Brain pericyte (primary cell): ENCODE measurements at regions not wholly inside any gene's neighbourhood (a gene's known extent, or its start where the extent isn't known, plus 50 kb on each side); places are given as distances from the start of the nearest gene placed in this dataset.
"Not testable (repeated sequence)": the region's sequence is repeated elsewhere in the genome, so short reads cannot be mapped to it uniquely, and the experiment has no call there.

Source experiments
- DNase-seq: peaks from one replicate; pipeline ENCODE4 v3.0.0-alpha.2; 2012; ENCODE audit warnings: low read depth, low spot score

DNA sequence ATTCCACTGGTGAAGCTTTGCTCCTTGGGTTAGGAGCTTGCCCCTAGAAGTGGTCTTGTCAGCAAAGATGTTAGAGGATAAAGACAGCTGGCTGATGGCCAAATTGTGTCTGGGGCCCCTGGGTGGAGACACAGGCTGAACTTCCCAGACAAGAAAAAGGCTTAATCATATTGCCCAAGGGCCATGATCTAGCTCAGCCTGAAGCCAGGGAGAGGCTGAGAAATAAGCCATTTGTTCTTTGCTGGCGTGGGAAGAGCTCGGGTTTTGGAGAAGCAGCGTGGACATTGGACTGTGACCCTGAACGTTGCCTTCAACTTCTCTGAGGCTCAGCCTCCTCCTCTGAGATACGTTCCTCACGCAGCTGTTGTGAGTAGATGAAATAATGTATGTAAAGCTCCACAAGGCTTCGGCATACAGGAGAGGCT lies 153.0 kb downstream of the ZFP36L2 start:
- no peak for DNase-seq

DNA sequence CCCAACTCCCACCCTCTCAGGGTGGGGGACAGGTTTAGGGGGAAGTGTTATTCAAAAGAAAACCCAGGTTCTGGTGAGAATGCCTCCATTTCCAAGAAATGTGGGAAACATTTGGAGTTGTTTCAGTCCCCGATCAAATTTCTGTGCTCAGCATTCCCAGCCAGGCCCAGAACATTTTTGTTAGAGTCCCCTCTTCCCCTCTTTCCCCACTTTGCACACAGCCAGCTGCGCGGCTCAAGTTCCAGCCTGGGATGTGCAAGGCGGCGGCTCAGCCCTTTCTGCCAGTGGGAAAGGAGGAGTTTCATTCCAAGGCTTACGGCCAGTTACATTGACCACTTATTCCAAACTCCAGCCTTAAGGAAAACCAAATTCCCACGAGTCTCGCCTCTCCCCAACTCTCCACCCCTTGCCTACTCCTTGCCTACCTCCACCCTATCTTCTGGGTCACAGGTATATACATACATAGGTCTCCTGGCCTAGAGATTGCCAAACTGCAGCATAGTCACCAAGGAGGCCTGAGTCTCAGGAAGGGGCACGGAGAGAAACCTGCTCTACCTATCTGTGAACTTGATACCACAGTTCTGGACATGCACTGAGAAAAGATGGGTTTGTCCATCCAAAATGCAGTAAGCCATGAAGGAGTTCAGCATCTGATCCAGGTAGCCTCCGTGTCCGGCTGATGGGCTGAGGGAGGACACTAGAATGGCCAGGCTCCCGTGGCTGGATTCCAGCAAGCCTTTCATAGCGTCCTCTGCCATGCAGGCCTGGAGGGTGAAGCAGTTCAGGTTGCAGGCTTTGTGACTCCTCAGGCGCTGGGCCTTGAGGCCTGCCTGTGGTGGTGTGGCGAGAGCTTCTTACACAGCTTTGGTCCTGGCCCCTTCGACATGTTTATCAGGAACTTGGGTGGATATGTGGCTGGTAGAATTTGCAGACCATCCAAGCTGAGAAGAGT lies 154.5 kb downstream of the ZFP36L2 start:
- DNase-seq, result no peak

DNA sequence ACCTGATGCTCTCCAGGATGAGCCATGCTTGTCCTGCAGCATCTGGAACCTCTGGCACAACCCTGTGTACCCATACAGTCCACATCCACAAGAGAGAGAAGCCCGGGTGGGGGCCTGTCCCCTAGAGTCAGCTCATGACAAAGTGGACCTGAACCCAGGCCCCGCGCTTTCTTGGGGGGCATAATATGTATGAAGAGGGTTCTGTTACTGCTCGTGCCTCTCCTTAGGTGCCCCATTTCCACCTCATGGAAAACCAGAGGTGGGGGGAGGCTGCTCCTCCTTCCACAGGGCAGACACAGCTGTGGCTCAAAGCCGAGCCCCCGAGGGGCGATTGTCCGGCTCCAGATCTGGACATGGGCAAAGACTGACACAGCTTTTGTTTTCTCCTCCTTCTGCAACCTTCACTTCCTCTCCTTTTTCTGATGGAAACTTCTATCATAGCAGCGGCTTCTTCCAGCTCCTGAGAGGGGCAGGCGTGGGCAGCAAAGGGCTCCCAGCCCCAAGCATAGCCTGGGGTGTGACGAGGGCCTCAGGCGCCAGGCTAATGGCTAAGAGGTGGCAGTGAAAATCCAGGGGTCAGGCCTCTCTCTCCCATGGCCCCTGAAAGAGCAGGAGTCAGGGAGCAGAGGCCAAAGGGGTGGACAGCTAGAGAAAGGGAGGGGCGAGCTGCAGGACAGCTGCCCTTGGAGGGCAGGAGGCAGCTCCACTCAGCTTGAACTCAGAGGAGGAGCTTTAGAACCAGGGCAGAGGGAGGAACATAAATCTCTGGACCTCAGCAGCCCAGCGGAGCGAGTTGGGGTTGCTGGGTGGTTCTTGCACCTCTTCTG lies 155.5 kb downstream of the ZFP36L2 start:
- DNase-seq, result no peak

DNA sequence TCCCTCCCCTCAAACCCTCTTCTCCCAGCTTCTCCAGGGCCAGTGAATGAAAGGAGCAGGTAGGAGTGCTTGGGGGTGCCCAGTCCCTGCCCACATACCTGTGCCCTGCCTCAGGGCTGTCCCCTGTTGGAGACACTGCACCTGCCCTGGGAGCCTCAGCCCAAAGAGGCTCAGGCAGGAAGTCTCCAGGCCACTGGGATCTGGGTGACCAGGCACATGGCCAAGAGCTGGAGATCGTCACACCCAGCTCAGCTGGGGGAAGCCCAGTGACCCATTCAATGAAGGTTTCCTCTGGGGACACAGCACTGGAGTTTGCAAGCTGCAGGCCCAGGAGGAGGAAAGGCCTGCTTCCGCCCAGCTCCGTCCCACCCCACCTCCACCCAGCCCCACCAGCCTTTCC lies 156.4 kb downstream of the ZFP36L2 start:
- DNase-seq, result no peak

DNA sequence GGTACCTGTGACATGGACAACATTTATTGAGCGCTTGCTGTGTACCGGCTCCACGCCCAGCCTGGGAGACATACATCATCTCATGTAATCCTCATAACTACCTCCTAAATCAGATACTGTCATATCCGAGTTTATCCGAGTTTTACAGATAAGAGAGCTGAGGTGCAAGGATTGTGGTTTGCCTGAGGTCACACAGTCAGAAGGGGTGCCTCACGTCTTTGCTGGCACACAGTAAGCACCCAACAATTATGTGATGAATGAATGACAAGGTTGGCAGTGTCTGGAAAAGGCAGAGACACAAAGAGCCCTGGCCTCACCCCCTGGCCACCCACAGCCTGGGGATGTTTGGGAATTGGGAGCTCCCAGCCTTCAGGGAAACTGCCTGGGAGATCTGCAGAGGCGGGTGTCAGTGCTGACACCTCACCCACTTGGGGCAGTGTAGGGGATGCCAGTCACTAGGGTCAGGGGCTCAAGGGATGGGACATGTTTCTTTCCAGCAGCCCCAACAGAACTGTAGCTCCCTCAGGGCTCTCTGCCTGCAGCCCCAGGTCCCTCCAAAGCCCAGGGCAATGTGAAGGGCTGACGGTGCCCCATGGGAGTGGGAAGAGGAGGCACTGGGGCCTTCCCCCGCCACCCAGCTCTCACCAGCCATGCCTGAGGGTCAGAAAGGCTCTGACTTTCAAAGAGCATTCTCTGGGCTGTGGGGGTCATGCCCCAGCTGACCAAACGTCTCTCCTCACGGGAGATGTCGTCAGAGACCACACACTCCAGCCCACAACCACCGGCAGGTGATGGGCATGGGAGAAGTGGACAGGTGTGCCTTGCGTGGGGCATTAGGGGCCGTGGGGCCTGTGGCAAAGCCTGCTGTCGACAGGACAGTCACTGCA lies 157.5 kb downstream of the ZFP36L2 start:
- no peak for DNase-seq

DNA sequence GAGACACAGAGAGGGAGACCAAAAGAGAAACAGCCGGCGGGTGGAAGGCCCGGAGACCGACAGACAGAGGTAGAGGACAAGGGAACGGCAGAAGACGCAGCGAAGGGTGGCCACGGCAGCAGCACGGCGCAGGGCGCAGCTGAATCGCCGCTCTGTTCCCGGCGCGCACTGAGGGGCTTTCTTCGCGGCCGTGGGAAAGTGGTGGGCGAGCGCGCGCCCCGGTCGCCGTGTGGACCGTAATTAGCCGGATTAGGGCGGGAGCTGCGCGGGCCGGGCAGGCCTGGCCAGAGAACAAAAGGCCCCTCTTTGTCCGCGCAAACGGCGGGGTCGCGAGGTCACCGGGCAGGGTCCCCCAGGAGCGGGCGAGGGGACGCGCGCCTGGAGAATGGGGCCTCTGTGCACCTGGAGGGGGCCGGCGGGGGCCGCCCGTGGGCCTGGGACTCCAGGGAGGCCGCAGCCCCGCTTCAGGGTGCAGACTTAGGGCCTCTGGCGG lies 158.3 kb downstream of the ZFP36L2 start:
- no peak for DNase-seq

DNA sequence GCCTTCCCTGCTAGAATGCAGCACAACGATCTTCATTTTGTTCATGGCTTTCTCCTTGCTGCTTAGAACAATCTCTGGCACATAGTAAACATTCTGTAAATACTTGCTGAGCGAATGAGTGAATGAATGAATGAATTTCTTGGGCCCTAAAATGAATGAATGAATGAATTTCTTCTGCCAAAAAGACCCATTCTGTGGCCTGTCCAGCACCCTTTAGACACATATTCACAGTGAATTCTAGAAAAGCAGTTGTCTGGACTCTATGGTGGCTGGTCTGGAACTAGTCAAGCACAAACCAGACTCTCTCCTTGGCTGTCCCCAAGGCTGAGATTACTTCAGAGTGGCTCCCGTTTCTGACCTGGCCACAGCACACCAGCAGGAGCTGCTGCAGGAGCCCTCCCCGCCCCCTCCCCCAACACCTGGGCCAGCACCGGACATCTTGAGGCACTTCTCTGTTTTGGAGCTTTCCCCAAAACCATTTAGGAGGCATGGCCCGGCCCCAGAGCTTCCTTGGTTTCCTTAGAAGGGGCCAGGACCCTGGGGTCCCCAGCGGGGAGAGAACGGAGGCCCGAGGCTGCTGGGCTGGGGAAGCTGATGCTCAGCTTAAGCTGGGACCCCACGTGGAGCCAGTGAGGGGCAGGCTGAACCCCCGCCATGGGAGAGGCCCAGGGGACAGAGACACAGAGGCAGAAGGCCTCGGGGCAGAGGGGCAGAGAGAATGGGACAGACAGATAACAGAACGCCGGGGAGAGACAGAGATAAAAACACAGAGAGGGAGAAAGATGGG lies 159.0 kb downstream of the ZFP36L2 start:
- DNase-seq, result no peak

DNA sequence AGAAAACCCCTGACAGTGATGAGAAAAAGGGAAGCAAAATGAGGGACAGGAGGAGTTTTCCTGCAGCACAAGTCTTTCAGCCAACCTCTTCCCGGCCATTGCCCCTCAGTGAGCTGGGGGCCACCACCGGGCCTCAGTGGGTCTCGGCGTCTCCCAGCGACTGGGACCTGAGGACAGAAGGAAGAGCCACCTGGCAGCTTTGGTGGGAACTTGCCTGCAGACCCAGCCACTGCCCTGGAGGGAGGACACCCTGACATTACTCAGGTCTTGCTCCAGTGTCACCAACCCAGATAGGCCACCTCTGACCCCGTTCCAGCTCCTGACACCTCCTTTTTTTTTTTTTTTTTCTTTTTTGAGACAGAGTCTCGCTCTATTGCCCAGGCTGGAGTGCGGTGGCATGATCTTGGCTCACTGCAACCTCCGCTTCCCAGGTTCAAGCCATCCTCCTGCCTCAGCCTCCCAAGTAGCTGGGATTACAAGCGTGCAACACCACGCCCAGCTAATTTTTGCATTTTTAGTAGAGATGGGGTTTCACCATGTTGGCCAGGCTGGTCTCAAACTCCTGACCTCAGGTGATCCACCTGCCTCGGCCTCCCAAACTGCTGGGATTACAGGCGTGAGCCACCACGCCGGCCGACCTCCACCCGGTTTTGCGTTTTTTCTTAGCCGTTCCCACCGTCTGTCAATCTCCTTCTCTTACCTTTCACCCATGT lies 159.7 kb downstream of the ZFP36L2 start:
- not testable (repeated sequence) for DNase-seq

DNA sequence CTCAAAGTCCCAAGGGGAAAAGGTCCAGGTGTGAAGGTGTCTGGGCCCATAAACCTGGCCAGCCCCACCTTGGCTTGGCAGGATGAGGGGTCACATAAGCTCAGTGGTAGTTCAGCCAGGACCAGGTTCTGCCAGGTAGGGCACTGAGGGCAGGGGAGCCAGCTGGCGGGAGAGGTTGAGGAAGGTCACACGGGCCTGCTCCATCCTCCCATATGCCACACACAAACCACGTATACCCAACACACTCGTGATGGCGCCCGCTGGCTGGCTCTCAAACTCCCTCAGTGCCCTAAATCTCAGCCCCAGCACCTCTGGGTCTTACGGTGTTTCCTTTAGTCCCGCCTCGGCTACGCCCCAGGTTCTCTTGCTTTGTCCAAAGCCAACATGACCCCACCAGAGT lies 160.5 kb downstream of the ZFP36L2 start:
- DNase-seq, result no peak

DNA sequence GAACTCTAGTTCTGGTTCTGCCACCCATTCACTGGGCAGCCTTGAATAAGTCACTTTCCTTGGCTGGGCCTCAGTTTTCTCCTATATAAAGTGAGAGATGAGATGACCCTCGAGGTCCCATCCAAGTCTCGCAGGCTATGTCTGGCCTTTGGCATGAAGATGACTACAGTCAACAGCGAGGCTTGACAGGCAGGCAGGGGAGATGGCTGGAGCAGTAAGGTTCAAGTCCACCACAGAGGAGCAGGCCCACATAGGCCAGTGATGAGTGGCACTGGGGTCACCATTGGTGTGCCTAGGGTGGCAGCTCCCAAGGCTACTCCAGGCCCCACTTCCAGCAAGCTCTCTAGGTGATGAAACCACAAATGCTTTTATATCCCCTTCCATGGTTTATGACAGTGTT lies 161.4 kb downstream of the ZFP36L2 start:
- DNase-seq, result no peak

DNA sequence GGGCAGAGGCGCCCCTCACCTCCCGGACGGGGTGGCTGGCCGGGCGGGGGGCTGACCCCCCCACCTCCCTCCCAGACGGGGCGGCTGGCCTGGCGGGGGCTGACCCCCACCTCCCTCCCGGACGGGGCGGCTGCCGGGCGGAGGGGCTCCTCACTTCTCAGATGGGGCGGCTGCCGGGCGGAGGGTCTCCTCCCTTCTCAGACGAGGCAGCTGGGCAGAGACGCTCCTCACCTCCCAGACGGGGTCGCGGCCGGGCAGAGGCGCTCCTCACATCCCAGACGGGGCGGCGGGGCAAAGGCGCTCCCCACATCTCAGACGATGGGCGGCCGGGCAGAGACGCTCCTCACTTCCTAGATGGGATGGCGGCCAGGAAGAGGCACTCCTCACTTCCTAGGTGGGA lies 163.3 kb downstream of the ZFP36L2 start:
- DNase-seq, result not testable (repeated sequence)

DNA sequence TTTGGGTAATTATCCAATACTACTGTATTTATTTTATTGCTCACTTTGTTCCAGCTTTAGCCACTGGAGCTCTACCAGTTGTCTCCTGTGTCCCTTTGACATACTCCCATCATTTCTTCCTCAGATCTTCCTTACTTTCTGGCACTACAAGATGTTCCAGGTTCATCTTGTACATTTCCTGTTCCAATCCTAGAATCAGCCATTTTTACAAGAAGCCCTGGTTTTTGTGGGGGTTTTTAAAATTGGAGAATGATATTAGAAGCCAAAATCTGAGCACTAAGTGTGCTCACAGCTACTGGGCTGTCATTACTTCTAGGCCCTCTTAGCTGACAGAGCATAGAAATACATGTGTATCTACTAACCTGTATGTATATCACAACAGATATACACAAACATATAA lies 164.3 kb downstream of the ZFP36L2 start:
- no peak for DNase-seq

DNA sequence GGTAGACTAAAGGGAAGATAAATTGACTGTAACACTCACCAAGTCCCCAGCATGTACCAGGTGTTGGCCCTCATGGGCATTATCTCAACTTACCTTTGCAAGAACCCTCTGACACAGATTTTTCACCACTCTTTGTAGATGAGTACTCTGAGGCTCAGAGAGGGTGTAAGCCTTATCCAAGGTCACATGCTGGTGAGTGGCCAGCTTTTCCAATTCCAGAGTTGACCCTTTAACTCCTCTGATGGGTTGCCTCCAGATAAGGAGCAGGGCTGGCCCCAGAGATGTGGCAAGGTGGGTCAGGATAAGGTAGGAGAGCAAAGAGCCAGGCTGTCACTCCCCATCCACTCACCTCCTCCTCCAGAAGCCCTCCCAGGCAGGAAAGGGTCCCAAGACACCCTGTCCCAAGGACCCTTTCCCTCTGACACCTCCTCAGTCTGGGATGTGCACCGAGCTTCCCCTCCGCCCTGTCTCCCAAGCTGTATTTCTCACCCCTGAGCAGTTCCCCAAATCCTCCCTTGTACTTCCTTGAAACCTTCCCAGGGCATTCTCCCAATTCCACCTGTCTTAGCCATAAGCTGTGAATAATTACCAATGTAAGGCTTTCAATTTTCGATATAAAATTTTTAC lies 165.9 kb downstream of the ZFP36L2 start:
- no peak for DNase-seq

DNA sequence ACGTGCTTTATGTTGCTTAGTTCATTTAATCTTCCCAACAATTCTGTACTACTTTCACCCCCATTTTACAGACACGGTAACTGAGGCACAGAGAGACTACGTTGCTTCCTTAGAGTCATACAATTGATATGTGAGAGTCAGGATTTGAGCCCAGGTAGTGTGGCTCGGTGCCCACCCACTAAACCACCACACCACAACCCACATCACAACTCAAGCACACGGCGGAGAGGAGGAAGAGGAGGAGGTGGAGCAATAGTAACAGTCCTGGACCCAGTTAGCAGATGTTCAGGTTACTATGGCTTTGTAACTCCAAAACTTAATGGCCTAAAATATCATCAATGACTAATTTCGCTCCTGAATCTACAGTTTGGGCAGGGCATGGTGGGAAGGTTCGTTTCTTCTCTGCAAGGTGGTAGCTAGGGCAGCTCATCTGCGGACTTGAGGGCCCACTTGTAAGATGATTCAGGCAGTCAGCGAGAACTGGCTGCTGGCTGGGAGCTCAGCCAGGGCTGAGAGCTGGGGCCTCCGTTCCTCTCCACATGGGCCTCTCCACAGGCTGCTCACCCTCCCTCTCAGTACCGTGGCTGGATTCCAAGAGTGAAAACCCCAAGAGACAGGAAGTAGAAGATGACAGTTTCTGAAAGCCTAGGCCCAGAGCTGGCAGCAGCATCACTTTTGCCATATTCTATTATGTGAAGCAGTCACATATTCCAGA lies 167.1 kb downstream of the ZFP36L2 start:
- DNase-seq, result no peak

DNA sequence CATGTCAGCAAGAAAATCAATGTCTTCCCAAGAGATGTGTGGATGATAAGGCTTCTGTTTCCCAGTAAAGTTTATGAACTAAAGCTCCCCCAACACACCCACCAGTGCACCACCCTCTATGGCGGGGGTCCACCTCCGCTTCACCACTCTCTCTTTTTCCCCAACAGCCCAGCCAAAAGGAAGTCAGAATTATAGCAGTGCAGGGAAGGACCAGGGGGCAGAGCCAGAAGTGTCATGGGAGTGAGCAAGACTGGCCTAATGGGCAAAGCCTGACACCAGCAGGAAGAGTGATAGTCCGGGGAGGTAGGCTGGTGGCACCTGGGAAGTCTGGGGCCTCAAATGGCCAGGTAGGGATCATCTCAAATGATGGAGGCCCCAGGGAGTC lies 167.7 kb downstream of the ZFP36L2 start:
- no peak for DNase-seq

DNA sequence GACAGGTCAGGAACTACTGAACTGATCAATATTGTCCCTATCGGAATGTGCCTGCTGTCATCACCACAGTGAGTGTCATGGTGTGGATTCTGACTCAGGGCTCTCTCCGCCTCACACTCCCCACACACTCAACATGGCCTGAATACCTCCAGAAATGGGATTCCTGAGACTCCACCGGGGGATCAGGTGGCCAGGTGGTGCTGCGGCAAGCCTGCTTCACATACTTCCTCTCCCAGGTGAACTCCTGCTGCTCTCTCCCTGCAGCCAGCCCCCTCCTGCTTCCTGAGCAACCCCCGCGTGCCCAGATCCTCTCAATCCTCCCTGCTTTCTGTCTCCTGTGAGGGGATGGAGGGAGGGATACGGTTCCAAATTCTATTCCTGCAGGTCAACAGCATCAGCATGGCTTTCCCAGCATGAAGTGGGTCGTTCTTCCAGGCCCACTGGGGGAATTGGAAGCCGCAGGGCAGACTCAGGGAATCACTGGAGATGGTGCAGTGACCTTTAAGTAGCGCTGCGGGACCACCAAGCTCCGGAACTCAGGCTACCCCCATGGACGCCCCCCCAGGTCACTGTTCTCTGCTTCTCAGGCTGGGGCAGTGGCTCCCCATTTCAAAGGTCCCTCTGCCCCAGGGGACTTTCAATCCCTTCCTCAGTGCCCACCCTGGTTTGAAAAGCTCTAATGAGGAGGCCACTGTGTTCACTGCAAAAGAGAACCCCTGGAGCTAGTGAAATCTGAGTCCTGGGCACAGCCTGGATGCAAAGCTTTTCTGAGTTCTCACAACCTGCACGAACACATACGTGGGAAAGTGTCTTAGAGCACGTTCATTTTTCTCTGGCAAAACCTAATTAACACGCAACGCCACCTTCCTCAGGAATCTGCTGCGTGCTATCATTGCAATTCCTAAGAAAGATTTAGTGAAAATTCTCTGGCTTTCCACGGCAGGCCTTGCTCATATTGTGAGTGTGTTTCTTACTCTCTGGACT lies 168.4 kb downstream of the ZFP36L2 start:
- DNase-seq, result no peak

DNA sequence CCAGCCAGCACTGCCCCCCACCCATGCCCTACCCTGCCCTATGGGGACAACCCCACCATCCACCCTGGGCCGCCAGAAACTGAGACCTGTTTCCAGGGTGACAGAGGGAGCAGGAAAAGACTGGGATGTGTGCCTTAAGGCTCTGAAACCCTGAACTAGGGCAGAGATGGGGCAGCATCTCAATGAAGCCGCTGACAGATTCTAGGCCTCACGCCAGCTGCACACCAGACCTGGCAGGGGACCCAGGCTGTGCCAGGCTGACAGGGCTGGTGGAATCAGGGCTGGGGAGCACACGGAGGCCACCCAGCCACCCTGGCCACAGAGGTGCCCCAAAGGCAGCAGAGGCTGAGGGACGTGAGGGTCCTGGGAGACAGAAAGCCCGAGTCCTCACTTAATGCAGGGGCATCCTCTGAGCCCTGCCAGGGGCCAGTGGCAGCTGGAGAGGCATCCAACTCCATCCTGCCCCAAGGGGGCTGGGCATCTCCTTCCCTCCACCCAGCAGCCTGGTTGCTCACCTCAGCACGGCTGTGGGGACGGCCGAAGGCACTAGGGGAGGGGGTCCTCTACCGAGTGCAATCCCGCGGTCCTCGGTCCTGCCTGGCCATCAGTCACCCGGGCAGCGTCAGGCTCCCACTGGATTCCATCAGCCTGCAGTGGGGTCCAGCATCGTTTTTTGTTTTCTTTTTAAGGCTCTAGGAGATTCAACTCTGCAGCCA lies 169.2 kb downstream of the ZFP36L2 start:
- no peak for DNase-seq
